ENCODE measurements at regions not wholly inside any gene's neighbourhood (a gene's known extent, or its start where the extent isn't known, plus 50 kb on each side); places are given as distances from the start of the nearest gene placed in this dataset.

GRCh38 chr2:13091455-13091854 lies 374.7 kb downstream of the TRIB2 start:
- no peak for DNase-seq (ENCODE audit: low read depth, low spot score)

GRCh38 chr2:13091861-13092378 lies 375.2 kb downstream of the TRIB2 start:
- no peak for DNase-seq (ENCODE audit: low read depth, low spot score)

- DNase-seq (ENCODE audit: low read depth, low spot score), result no peak
Measured at GRCh38 chr2:13093416-13093991, 376.8 kb downstream of the TRIB2 start.

- no peak for DNase-seq (ENCODE audit: low read depth, low spot score)
Measured at GRCh38 chr2:13102397-13103063, 385.8 kb downstream of the TRIB2 start.

- DNase-seq (ENCODE audit: low read depth, low spot score), result no peak
Measured at GRCh38 chr2:13103151-13103550, 386.4 kb downstream of the TRIB2 start.

- DNase-seq (ENCODE audit: low read depth, low spot score), result no peak
Measured at GRCh38 chr2:13103778-13104493, 387.2 kb downstream of the TRIB2 start.

GRCh38 chr2:13104723-13105122 lies 388.0 kb downstream of the TRIB2 start:
- DNase-seq (ENCODE audit: low read depth, low spot score), result no peak

GRCh38 chr2:13106302-13106701 lies 389.6 kb downstream of the TRIB2 start:
- no peak for DNase-seq (ENCODE audit: low read depth, low spot score)

- DNase-seq (ENCODE audit: low read depth, low spot score), result no peak
Measured at GRCh38 chr2:13109516-13109915, 392.8 kb downstream of the TRIB2 start.

GRCh38 chr2:13110825-13111224 lies 394.1 kb downstream of the TRIB2 start:
- DNase-seq (ENCODE audit: low read depth, low spot score), result no peak

GRCh38 chr2:13113002-13113401 lies 396.3 kb downstream of the TRIB2 start:
- no peak for DNase-seq (ENCODE audit: low read depth, low spot score)

GRCh38 chr2:13114391-13114790 lies 397.7 kb downstream of the TRIB2 start:
- DNase-seq (ENCODE audit: low read depth, low spot score), result no peak

GRCh38 chr2:13115643-13116042 lies 398.9 kb downstream of the TRIB2 start:
- no peak for DNase-seq (ENCODE audit: low read depth, low spot score)

GRCh38 chr2:13121096-13121495 lies 404.4 kb downstream of the TRIB2 start:
- DNase-seq (ENCODE audit: low read depth, low spot score), result no peak

GRCh38 chr2:13128139-13128538 lies 411.4 kb downstream of the TRIB2 start:
- no peak for DNase-seq (ENCODE audit: low read depth, low spot score)

- no peak for DNase-seq (ENCODE audit: low read depth, low spot score)
Measured at GRCh38 chr2:13135369-13135768, 418.6 kb downstream of the TRIB2 start.

- no peak for DNase-seq (ENCODE audit: low read depth, low spot score)
Measured at GRCh38 chr2:13135856-13136255, 419.1 kb downstream of the TRIB2 start.

- no peak for DNase-seq (ENCODE audit: low read depth, low spot score)
Measured at GRCh38 chr2:13137679-13138078, 420.9 kb downstream of the TRIB2 start.

- DNase-seq (ENCODE audit: low read depth, low spot score), result no peak
Measured at GRCh38 chr2:13141315-13141714, 424.6 kb downstream of the TRIB2 start.

- DNase-seq (ENCODE audit: low read depth, low spot score), result no peak
Measured at GRCh38 chr2:13143451-13143850, 426.7 kb downstream of the TRIB2 start.

- no peak for DNase-seq (ENCODE audit: low read depth, low spot score)
Measured at GRCh38 chr2:13156916-13157315, 440.2 kb downstream of the TRIB2 start.

GRCh38 chr2:13158466-13158865 lies 441.7 kb downstream of the TRIB2 start:
- no peak for DNase-seq (ENCODE audit: low read depth, low spot score)

GRCh38 chr2:13180729-13181128 lies 464.0 kb downstream of the TRIB2 start:
- no peak for DNase-seq (ENCODE audit: low read depth, low spot score)

Data from activated CD4-positive, CD25-positive, alpha-beta regulatory T cell treated with anti-CD3 and anti-CD28 coated beads, Interleukin-2, amount 50 U/mL, for 16 hours (primary cell).